ENCODE measurements at regions not wholly inside any gene's neighbourhood (a gene's known extent, or its start where the extent isn't known, plus 50 kb on each side); places are given as distances from the start of the nearest gene placed in this dataset.

DNA sequence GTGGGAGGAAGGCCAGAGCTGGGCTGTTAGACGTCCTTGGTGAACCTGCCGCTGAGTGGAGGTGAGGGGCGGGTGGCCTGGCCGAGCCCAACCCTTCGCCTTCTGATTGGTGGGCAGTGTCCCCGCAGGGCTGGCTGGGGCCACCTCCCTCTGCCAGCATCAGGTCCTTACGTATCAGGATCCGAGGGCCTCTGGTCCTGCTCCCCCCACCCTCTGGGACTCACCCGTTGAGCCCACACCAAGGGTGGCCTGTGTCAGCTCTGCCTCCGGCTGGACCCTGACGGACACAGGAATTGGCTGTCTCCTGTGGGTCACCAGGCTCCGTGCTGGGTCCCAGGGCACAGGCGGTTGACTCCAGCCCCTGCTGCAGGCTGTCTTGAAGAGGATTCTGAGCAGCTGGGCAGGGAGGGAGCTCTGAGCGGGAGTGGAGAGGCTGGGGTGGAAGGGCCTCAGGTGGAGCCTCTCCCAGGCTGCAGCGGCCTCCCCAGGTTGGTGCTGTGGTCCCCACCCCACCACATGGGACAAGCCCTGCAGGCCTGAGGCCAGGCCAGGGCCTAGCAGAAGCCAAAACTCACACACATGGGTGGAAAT is 58.4 kb upstream of the NKX1-1 start:
- TF ChIP-seq, protein P1, sequence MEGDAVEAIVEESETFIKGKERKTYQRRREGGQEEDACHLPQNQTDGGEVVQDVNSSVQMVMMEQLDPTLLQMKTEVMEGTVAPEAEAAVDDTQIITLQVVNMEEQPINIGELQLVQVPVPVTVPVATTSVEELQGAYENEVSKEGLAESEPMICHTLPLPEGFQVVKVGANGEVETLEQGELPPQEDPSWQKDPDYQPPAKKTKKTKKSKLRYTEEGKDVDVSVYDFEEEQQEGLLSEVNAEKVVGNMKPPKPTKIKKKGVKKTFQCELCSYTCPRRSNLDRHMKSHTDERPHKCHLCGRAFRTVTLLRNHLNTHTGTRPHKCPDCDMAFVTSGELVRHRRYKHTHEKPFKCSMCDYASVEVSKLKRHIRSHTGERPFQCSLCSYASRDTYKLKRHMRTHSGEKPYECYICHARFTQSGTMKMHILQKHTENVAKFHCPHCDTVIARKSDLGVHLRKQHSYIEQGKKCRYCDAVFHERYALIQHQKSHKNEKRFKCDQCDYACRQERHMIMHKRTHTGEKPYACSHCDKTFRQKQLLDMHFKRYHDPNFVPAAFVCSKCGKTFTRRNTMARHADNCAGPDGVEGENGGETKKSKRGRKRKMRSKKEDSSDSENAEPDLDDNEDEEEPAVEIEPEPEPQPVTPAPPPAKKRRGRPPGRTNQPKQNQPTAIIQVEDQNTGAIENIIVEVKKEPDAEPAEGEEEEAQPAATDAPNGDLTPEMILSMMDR (IDR thresholded peaks at IDR 0.05) = no peak
- TF ChIP-seq EP300 (IDR thresholded peaks at IDR 0.05) = no peak
- no peak for TF ChIP-seq POLR2AphosphoS5 (IDR thresholded peaks at IDR 0.05)
- no peak for TF ChIP-seq POLR2A (IDR thresholded peaks at IDR 0.05)
